SK-N-SH treated with all-trans-retinoic acid at 6 μM for 48 hours (cell line): ENCODE measurements at regions not wholly inside any gene's neighbourhood (a gene's known extent, or its start where the extent isn't known, plus 50 kb on each side); places are given as distances from the start of the nearest gene placed in this dataset.

Experiments used
- BACH2 ChIP-seq: fragments of 250-450 bp; sonication (Bioruptor Pico); IDR thresholded peaks from 2 replicates; pipeline ENCODE4 v1.9.0; 2021; ENCODE audit warnings: mild to moderate bottlenecking, borderline replicate concordance
- CSDC2 ChIP-seq: fragments of 250-450 bp; sonication (Bioruptor Pico); IDR thresholded peaks from 2 replicates; pipeline ENCODE4 v1.5.0; 2020; ENCODE audit warnings: mild to moderate bottlenecking, moderate library complexity
- GLIS3 ChIP-seq: fragments of 250-450 bp; sonication (Bioruptor Pico); IDR thresholded peaks from 2 replicates; pipeline ENCODE4 v1.5.0; 2020; ENCODE audit warnings: mild to moderate bottlenecking, moderate library complexity
- OSR1 ChIP-seq: fragments of 250-450 bp; sonication (Bioruptor Pico); IDR thresholded peaks from 2 replicates; pipeline ENCODE4 v1.8.0; 2022; ENCODE audit warnings: moderate library complexity, mild to moderate bottlenecking, inconsistent platforms
- RARB ChIP-seq: fragments of 250-450 bp; sonication (Bioruptor Pico); IDR thresholded peaks from 2 replicates; pipeline ENCODE4 v1.8.0; 2021; ENCODE audit warnings: mild to moderate bottlenecking, moderate library complexity
- TCF4 ChIP-seq: fragments of 250-450 bp; sonication (Bioruptor Pico); IDR thresholded peaks from 2 replicates; pipeline ENCODE4 v1.8.0; 2021; ENCODE audit warnings: mild to moderate bottlenecking, moderate library complexity, borderline replicate concordance
- ZC3H10 ChIP-seq: fragments of 250-450 bp; sonication (Bioruptor Pico); IDR thresholded peaks from 2 replicates; pipeline ENCODE4 v1.5.1; 2021; ENCODE audit warnings: mild to moderate bottlenecking, moderate library complexity
- TF ChIP-seq, protein P1 (sequence below): fragments of 250-450 bp; sonication (Bioruptor Pico); IDR thresholded peaks from 2 replicates; pipeline ENCODE4 v1.8.0; 2020; ENCODE audit warnings: mild to moderate bottlenecking, moderate library complexity, borderline replicate concordance
- TF ChIP-seq, protein P2 (sequence below): fragments of 250-450 bp; sonication (Bioruptor Pico); IDR thresholded peaks from 2 replicates; pipeline ENCODE4 v1.5.1; 2021; ENCODE audit warnings: mild to moderate bottlenecking, moderate library complexity

DNA sequence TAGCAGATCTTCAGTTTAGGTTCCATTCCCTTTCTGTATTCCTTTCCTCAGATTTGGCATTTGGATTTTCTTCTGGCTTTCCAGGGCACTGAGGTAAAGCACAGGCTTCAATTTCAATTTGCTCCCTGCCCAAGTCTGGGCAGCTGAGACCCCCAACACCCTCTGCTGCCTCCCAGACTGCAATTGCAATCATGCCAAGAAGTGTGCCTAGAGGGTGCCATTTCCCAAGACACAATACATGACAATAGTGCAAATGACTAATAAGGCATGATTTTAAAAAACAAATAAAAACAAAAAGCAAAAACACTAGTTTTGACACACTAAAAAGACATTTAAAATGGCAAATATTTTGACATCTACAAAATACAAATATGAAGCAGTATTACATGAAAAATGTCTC, 364.8 kb downstream of the EPM2A start:
- TF ChIP-seq TCF4 (CRISPR knock-in tag) (no peak), OSR1 (no peak), BACH2 (CRISPR knock-in tag) (no peak), GLIS3 (CRISPR knock-in tag) (no peak), ZC3H10 (CRISPR knock-in tag) (no peak), CSDC2 (CRISPR knock-in tag) (no peak), RARB (no peak)
- TF ChIP-seq, protein P1, sequence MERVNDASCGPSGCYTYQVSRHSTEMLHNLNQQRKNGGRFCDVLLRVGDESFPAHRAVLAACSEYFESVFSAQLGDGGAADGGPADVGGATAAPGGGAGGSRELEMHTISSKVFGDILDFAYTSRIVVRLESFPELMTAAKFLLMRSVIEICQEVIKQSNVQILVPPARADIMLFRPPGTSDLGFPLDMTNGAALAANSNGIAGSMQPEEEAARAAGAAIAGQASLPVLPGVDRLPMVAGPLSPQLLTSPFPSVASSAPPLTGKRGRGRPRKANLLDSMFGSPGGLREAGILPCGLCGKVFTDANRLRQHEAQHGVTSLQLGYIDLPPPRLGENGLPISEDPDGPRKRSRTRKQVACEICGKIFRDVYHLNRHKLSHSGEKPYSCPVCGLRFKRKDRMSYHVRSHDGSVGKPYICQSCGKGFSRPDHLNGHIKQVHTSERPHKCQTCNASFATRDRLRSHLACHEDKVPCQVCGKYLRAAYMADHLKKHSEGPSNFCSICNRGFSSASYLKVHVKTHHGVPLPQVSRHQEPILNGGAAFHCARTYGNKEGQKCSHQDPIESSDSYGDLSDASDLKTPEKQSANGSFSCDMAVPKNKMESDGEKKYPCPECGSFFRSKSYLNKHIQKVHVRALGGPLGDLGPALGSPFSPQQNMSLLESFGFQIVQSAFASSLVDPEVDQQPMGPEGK = no peak
- TF ChIP-seq, protein P2, sequence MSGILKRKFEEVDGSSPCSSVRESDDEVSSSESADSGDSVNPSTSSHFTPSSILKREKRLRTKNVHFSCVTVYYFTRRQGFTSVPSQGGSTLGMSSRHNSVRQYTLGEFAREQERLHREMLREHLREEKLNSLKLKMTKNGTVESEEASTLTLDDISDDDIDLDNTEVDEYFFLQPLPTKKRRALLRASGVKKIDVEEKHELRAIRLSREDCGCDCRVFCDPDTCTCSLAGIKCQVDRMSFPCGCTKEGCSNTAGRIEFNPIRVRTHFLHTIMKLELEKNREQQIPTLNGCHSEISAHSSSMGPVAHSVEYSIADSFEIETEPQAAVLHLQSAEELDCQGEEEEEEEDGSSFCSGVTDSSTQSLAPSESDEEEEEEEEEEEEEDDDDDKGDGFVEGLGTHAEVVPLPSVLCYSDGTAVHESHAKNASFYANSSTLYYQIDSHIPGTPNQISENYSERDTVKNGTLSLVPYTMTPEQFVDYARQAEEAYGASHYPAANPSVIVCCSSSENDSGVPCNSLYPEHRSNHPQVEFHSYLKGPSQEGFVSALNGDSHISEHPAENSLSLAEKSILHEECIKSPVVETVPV = no peak
